SK-N-SH (cell line): ENCODE measurements at regions not wholly inside any gene's neighbourhood (a gene's known extent, or its start where the extent isn't known, plus 50 kb on each side); places are given as distances from the start of the nearest gene placed in this dataset.

ENCODE experiments used
- CTCF ChIA-PET: fragments of 300-600, 350-600 bp; formaldehyde crosslinking; extraction: SDS; loops from one replicate; lab custom pipeline; 2021; lab: Yijun Ruan, JAX
- POLR2A ChIA-PET: fragments of 350-600 bp; sonication (Branson Sonifier 250); formaldehyde crosslinking; extraction: SDS; loops from one replicate; lab custom pipeline; 2020; ENCODE audit warnings: antibody characterized with exemption, inconsistent platforms; lab: Yijun Ruan, JAX
- DNase-seq: peaks from one replicate; pipeline ENCODE4 v3.0.0; 2012
- H2AFZ ChIP-seq: fragments of 200-600 bp; sonication (generic); 2 replicates; pipeline ENCODE4 v1.8.1; 2016; ENCODE audit warnings: antibody characterized with exemption, mild to moderate bottlenecking, low read depth
- H3F3A ChIP-seq: fragments of 200-600 bp; sonication (generic); replicated peaks from 2 replicates; pipeline ENCODE3; 2016; ENCODE audit warnings: antibody characterized with exemption, mild to moderate bottlenecking; ENCODE audit not compliant: insufficient read depth
- H3K27ac ChIP-seq, 2 experiments: fragments of 200-500 bp in 1 of 2; fragments of 200-600 bp in 1 of 2; sonication (Bioruptor generic) in 1 of 2; sonication (generic), shearing (Covaris generic) in 1 of 2; 2 replicates each; pipeline versions ENCODE4 v1.5.1 to v1.6.1; 2014 to 2016; ENCODE audit warnings: low read depth in 2 of 2, inconsistent platforms in 1 of 2, low read length in 1 of 2, mild to moderate bottlenecking in 1 of 2, mixed read lengths in 1 of 2
- H3K27me3 ChIP-seq: fragments of 200-600 bp; sonication (generic), shearing (Covaris generic); 2 replicates; pipeline ENCODE4 v1.6.1; 2016; ENCODE audit warnings: mixed run types; ENCODE audit not compliant: insufficient read depth
- H3K36me3 ChIP-seq, 2 experiments: fragments of 200-500 bp in 1 of 2; fragments of 200-600 bp in 1 of 2; sonication (Bioruptor generic) in 1 of 2; sonication (generic) in 1 of 2; replicated peaks in 1 of 2; 2 replicates each; pipeline versions ENCODE3 to v1.5.1; 2014 to 2016; ENCODE audit warnings: low read length in 1 of 2, mild to moderate bottlenecking in 1 of 2; ENCODE audit not compliant: insufficient read depth in 2 of 2, control insufficient read depth in 1 of 2
- H3K4me1 ChIP-seq, 2 experiments: fragments of 200-500 bp in 1 of 2; fragments of 200-600 bp in 1 of 2; sonication (Bioruptor generic) in 1 of 2; sonication (generic), shearing (Covaris generic) in 1 of 2; 2 replicates each; pipeline versions ENCODE4 v1.5.1 to v1.6.1; 2014 to 2016; ENCODE audit warnings: low read depth in 1 of 2, low read length in 1 of 2, mixed run types in 1 of 2; ENCODE audit not compliant: insufficient read depth in 2 of 2, control insufficient read depth in 1 of 2
- H3K4me2 ChIP-seq: fragments of 200-600 bp; sonication (generic), shearing (Covaris generic); 2 replicates; pipeline ENCODE4 v1.6.1; 2017; ENCODE audit warnings: mixed run types
- H3K4me3 ChIP-seq, 2 experiments: fragments of 200-500 bp in 1 of 2; fragments of 200-600 bp in 1 of 2; sonication (Bioruptor generic) in 1 of 2; sonication (generic), shearing (Covaris generic) in 1 of 2; 2 replicates each; pipeline versions ENCODE4 v1.5.1 to v1.8.1; 2014 to 2016; ENCODE audit warnings: low read depth in 2 of 2, inconsistent platforms in 1 of 2, low read length in 1 of 2, mild to moderate bottlenecking in 1 of 2, mixed read lengths in 1 of 2, moderate library complexity in 1 of 2
- H3K79me2 ChIP-seq: fragments of 200-600 bp; sonication (generic); 2 replicates; pipeline ENCODE4 v1.8.1; 2017; ENCODE audit warnings: mild to moderate bottlenecking; ENCODE audit not compliant: insufficient read depth
- H3K9ac ChIP-seq: fragments of 200-600 bp; sonication (generic); 2 replicates; pipeline ENCODE4 v1.6.1; 2017; ENCODE audit warnings: mixed run types
- H3K9me2 ChIP-seq: fragments of 200-600 bp; sonication (generic); 2 replicates; pipeline ENCODE4 v1.6.1; 2017; ENCODE audit warnings: mixed run types
- H3K9me3 ChIP-seq: fragments of 200-600 bp; sonication (generic); 2 replicates; pipeline ENCODE4 v1.6.1; 2017; ENCODE audit warnings: mixed run types, mild to moderate bottlenecking, moderate library complexity
- H4K20me1 ChIP-seq: fragments of 200-600 bp; sonication (generic); 2 replicates; pipeline ENCODE4 v1.6.1; 2017; ENCODE audit warnings: mild to moderate bottlenecking, mixed run types; ENCODE audit not compliant: insufficient read depth
- CTCF ChIP-seq: fragments of 200-600 bp; sonication (generic); IDR thresholded peaks from 2 replicates; pipeline ENCODE4 v1.6.1; 2017; ENCODE audit warnings: antibody characterized with exemption, mild to moderate bottlenecking, moderate library complexity
- ELF1 ChIP-seq: IDR thresholded peaks from 2 replicates; pipeline ENCODE4 v1.4.0; 2012
- EZH2phosphoT487 ChIP-seq: fragments of 200-600 bp; sonication (generic); IDR thresholded peaks from 2 replicates; pipeline ENCODE4 v1.6.1; 2017; ENCODE audit warnings: low read depth, mixed run types, mild to moderate bottlenecking, antibody characterized with exemption, moderate library complexity, borderline replicate concordance
- FOSL2 ChIP-seq: IDR thresholded peaks from 2 replicates; pipeline ENCODE4 v1.4.0; 2012; ENCODE audit warnings: low read depth, mild to moderate bottlenecking, moderate library complexity, borderline replicate concordance
- IRF3 ChIP-seq: fragments of 150-350 bp; IDR thresholded peaks from 2 replicates; pipeline ENCODE4 v1.6.1; 2016; ENCODE audit warnings: mild to moderate bottlenecking, low read depth, low read length
- MAX ChIP-seq: IDR thresholded peaks from 2 replicates; pipeline ENCODE4 v1.4.0; 2012; ENCODE audit warnings: low read depth
- MEF2A ChIP-seq: IDR thresholded peaks from 2 replicates; pipeline ENCODE4 v1.4.0; 2012; ENCODE audit warnings: low read depth, borderline replicate concordance
- NFIC ChIP-seq: IDR thresholded peaks from 2 replicates; pipeline ENCODE4 v1.4.0; 2012; ENCODE audit warnings: borderline replicate concordance
- NRF1 ChIP-seq: IDR thresholded peaks from 2 replicates; pipeline ENCODE4 v1.6.1; 2012; ENCODE audit warnings: low read depth, mild to moderate bottlenecking, low read length
- RAD21 ChIP-seq: IDR thresholded peaks from 2 replicates; pipeline ENCODE4 v1.6.1; 2012; ENCODE audit warnings: mild to moderate bottlenecking, low read length
- RFX5 ChIP-seq: IDR thresholded peaks from 2 replicates; pipeline ENCODE4 v1.6.1; 2012; ENCODE audit warnings: mild to moderate bottlenecking, improper control_type of control experiment, low read length
- RXRA ChIP-seq: IDR thresholded peaks from 2 replicates; pipeline ENCODE4 v1.4.0; 2012; ENCODE audit warnings: low read depth, mild to moderate bottlenecking, borderline replicate concordance
- SIN3A ChIP-seq: IDR thresholded peaks from 2 replicates; pipeline ENCODE4 v1.6.1; 2012; ENCODE audit warnings: low read depth, mild to moderate bottlenecking, low read length, moderate library complexity, borderline replicate concordance
- SMC3 ChIP-seq: IDR thresholded peaks from 2 replicates; pipeline ENCODE4 v1.6.1; 2012; ENCODE audit warnings: low read depth, low read length, improper control_type of control experiment
- TCF12 ChIP-seq: IDR thresholded peaks from 2 replicates; pipeline ENCODE4 v1.4.0; 2012
- USF1 ChIP-seq: IDR thresholded peaks from 2 replicates; pipeline ENCODE4 v1.4.0; 2012; ENCODE audit warnings: low read depth, borderline replicate concordance
- ZBTB33 ChIP-seq: IDR thresholded peaks from 2 replicates; pipeline ENCODE4 v1.4.0; 2012; ENCODE audit warnings: low read depth, borderline replicate concordance
- WGBS: methylation state at CpG from one replicate; pipeline ENCODE4 v1.1.6; 2017; ENCODE audit warnings: low lambda C conversion rate; 5-methylcytosine and 5-hydroxymethylcytosine counted together

GRCh38 chr1:181159451-181160140 lies 71.1 kb downstream of the IER5 start (continued):
- TF ChIP-seq ZBTB33: no peak
- no peak for TF ChIP-seq RXRA
- TF ChIP-seq FOSL2: peak; percentile 31; the same call in 1 of the 2 replicates
- no peak for TF ChIP-seq IRF3
- TF ChIP-seq TCF12: peak; percentile 66; the same call in 1 of the 2 replicates
- TF ChIP-seq MEF2A: no peak

GRCh38 chr1:181160322-181160721 lies 71.8 kb downstream of the IER5 start:
- WGBS: 71% methylated on average over 3 of the region's 3 CpGs
- Histone ChIP-seq H3K9me2 (no peaks in the 10 kb centered on the region), H3K4me1 (peaks cover 0 to 9% of the 10 kb centered on the region in 2 experiments; a peak in 1 of 4 replicates), H3K27me3 (no peaks in the 10 kb centered on the region), H3K79me2 (no peaks in the 10 kb centered on the region), H2AFZ (no peak overlapping the region), H3K4me2 (no peak overlapping the region), H3K36me3 (no peaks in the 10 kb centered on the region), H3F3A (no peaks in the 10 kb centered on the region), H3K27ac (no peak overlapping the region), H3K9me3 (peaks cover 6% of the 10 kb centered on the region; the same call in 1 of the 2 replicates), H4K20me1 (no peaks in the 10 kb centered on the region), H3K9ac (no peak overlapping the region), H3K4me3 (no peak overlapping the region)
- ChIA-PET CTCF (interaction anchor here (0.9 to 5.5 kb wide), 3 partner anchors 18 to 279 kb away, joined by 3 to 29 read pairs (median 8); no protein-coding TSS in a partner anchor), POLR2A (no interaction called here)
- TF ChIP-seq MAX (no peak), FOSL2 (no peak), USF1 (no peak), RAD21 (no peak), TCF12 (no peak), SMC3 (no peak), NRF1 (no peak), ELF1 (no peak), NFIC (no peak), CTCF (no peak), SIN3A (no peak), RFX5 (no peak), EZH2phosphoT487 (no peak)
- DNase-seq: no peak
